Thyroid gland (tissue), 4 donors: ENCODE measurements at regions not wholly inside any gene's neighbourhood (a gene's known extent, or its start where the extent isn't known, plus 50 kb on each side); places are given as distances from the start of the nearest gene placed in this dataset.

Source experiments
- POLR2A ChIP-seq, 2 donors: fragments of 450-650 bp; IDR thresholded peaks; one replicate each; pipeline ENCODE4 v1.6.1; 2017; ENCODE audit warnings: antibody characterized with exemption in 2 of 2, mild to moderate bottlenecking in 2 of 2, moderate library complexity in 1 of 2
- TF ChIP-seq, protein P1 (sequence below), 6 experiments: fragments of 200-600 bp in 3 of 6; fragments of 450-650 bp in 3 of 6; sonication (generic) in 3 of 6; IDR thresholded peaks; one replicate each; pipeline ENCODE4 v1.5.1; 2016 to 2019; ENCODE audit warnings: antibody characterized with exemption in 6 of 6, mild to moderate bottlenecking in 2 of 6, inconsistent platforms in 1 of 6, moderate library complexity in 1 of 6

DNA sequence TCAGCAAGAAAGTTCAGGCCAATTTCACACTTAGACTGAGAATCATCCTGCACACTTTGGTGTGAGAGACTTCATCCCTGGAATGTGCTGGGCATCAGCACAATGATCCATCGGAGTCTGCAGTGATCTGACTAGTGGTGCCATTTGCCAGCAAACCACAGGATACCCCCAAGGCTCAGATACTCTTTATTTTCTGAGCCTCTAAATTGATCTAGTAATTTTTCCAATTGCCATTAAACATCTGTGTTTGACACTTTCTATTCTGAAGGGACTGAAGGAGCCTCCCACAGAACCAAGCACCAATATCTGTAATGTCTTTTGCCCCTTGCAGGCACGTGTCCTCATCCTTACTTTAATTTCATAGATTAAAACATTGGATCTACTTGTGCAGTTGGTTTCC, 485.3 kb upstream of the SMIM21 start:
- TF ChIP-seq, protein P1, sequence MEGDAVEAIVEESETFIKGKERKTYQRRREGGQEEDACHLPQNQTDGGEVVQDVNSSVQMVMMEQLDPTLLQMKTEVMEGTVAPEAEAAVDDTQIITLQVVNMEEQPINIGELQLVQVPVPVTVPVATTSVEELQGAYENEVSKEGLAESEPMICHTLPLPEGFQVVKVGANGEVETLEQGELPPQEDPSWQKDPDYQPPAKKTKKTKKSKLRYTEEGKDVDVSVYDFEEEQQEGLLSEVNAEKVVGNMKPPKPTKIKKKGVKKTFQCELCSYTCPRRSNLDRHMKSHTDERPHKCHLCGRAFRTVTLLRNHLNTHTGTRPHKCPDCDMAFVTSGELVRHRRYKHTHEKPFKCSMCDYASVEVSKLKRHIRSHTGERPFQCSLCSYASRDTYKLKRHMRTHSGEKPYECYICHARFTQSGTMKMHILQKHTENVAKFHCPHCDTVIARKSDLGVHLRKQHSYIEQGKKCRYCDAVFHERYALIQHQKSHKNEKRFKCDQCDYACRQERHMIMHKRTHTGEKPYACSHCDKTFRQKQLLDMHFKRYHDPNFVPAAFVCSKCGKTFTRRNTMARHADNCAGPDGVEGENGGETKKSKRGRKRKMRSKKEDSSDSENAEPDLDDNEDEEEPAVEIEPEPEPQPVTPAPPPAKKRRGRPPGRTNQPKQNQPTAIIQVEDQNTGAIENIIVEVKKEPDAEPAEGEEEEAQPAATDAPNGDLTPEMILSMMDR (IDR thresholded peaks at IDR 0.05): no peak
- TF ChIP-seq POLR2A (IDR thresholded peaks at IDR 0.05): no peak
